ENCODE measurements at regions not wholly inside any gene's neighbourhood (a gene's known extent, or its start where the extent isn't known, plus 50 kb on each side); places are given as distances from the start of the nearest gene placed in this dataset.
"Not testable (repeated sequence)": the region's sequence is repeated elsewhere in the genome, so short reads cannot be mapped to it uniquely, and the experiment has no call there.

- no peak for DNase-seq
- H3K27ac ChIP-seq = no peak overlapping the region
- no peaks in the 10 kb centered on the region for H3K9me3 ChIP-seq (replicated peaks)
- no peaks in the 10 kb centered on the region for H3K4me1 ChIP-seq
- no peaks in the 10 kb centered on the region for H3K27me3 ChIP-seq
- no peaks in the 10 kb centered on the region for H3K36me3 ChIP-seq
- no peak overlapping the region for H3K4me3 ChIP-seq
These were observed 83.9 kb upstream of the FAM241A start for GRCh38 chr4:112061207-112061817.

GRCh38 chr4:112063260-112063659, 82.0 kb upstream of the FAM241A start:
- Histone ChIP-seq H3K36me3 (no peaks in the 10 kb centered on the region), H3K27ac (no peak overlapping the region), H3K27me3 (no peaks in the 10 kb centered on the region), H3K9me3 (replicated peaks) (no peaks in the 10 kb centered on the region), H3K4me3 (no peak overlapping the region), H3K4me1 (no peaks in the 10 kb centered on the region)
- DNase-seq = no peak

- Histone ChIP-seq H3K27ac (0 out of 2 replicates have a peak overlapping the region, but pooled peaks have one; percentile 19), H3K27me3 (no peaks in the 10 kb centered on the region), H3K36me3 (no peaks in the 10 kb centered on the region), H3K9me3 (replicated peaks) (no peaks in the 10 kb centered on the region; the same call in 1 of the 2 replicates), H3K4me1 (0 out of 2 replicates have a peak, but pooled peaks cover 4% of the 10 kb centered on the region), H3K4me3 (no peak overlapping the region)
- DNase-seq = no peak
These were observed 76.1 kb upstream of the FAM241A start for GRCh38 chr4:112069110-112069509.

GRCh38 chr4:112073181-112073580, 72.1 kb upstream of the FAM241A start:
- no peak for DNase-seq
- Histone ChIP-seq H3K4me1 (0 out of 2 replicates have a peak, but pooled peaks cover 4% of the 10 kb centered on the region), H3K27me3 (no peaks in the 10 kb centered on the region), H3K27ac (no peak overlapping the region), H3K9me3 (replicated peaks) (no peaks in the 10 kb centered on the region; the same call in 1 of the 2 replicates), H3K4me3 (no peak overlapping the region), H3K36me3 (no peaks in the 10 kb centered on the region)

GRCh38 chr4:112075129-112075753, 70.0 kb upstream of the FAM241A start:
- no peaks in the 10 kb centered on the region for H3K36me3 ChIP-seq
- H3K9me3 ChIP-seq (replicated peaks) = no peaks in the 10 kb centered on the region
- no peaks in the 10 kb centered on the region for H3K27me3 ChIP-seq
- peak; percentile 29 to 75 for DNase-seq
- no peak overlapping the region for H3K4me3 ChIP-seq
- no peak overlapping the region for H3K27ac ChIP-seq
- H3K4me1 ChIP-seq = no peaks in the 10 kb centered on the region

GRCh38 chr4:112075906-112076305, 69.3 kb upstream of the FAM241A start:
- H3K27me3 ChIP-seq = no peaks in the 10 kb centered on the region
- no peak overlapping the region for H3K4me3 ChIP-seq
- no peaks in the 10 kb centered on the region for H3K36me3 ChIP-seq
- H3K27ac ChIP-seq = no peak overlapping the region
- H3K4me1 ChIP-seq = no peaks in the 10 kb centered on the region
- no peaks in the 10 kb centered on the region for H3K9me3 ChIP-seq (replicated peaks)
- no peak for DNase-seq

GRCh38 chr4:112076919-112077608, 68.2 kb upstream of the FAM241A start:
- no peaks in the 10 kb centered on the region for H3K36me3 ChIP-seq
- no peaks in the 10 kb centered on the region for H3K4me1 ChIP-seq
- no peak for DNase-seq
- H3K4me3 ChIP-seq = no peak overlapping the region
- no peaks in the 10 kb centered on the region for H3K27me3 ChIP-seq
- no peak overlapping the region for H3K27ac ChIP-seq
- no peaks in the 10 kb centered on the region for H3K9me3 ChIP-seq (replicated peaks)

GRCh38 chr4:112077743-112078142, 67.5 kb upstream of the FAM241A start:
- no peak overlapping the region for H3K27ac ChIP-seq

GRCh38 chr4:112082954-112083586, 62.2 kb upstream of the FAM241A start:
- no peak overlapping the region for H3K4me3 ChIP-seq
- H3K27me3 ChIP-seq = no peaks in the 10 kb centered on the region
- H3K36me3 ChIP-seq = no peaks in the 10 kb centered on the region
- H3K27ac ChIP-seq = no peak overlapping the region
- DNase-seq = peak in 1 of 2 experiments; percentile 15
- H3K9me3 ChIP-seq (replicated peaks) = no peaks in the 10 kb centered on the region
- peaks cover 12% of the 10 kb centered on the region; the same call in 1 of the 2 replicates for H3K4me1 ChIP-seq

More at GRCh38 chr4:112077743-112078142, 67.5 kb upstream of the FAM241A start:
- H3K36me3 ChIP-seq = no peaks in the 10 kb centered on the region
- H3K4me3 ChIP-seq = no peak overlapping the region
- DNase-seq = no peak
- no peaks in the 10 kb centered on the region for H3K9me3 ChIP-seq (replicated peaks)
- H3K4me1 ChIP-seq = no peaks in the 10 kb centered on the region; the same call in 1 of the 2 replicates
- H3K27me3 ChIP-seq = no peaks in the 10 kb centered on the region

GRCh38 chr4:112083587-112084347, 61.5 kb upstream of the FAM241A start:
- Histone ChIP-seq H3K9me3 (replicated peaks) (no peaks in the 10 kb centered on the region), H3K36me3 (no peaks in the 10 kb centered on the region), H3K27me3 (no peaks in the 10 kb centered on the region), H3K4me1 (peaks cover 12% of the 10 kb centered on the region; the same call in 1 of the 2 replicates), H3K27ac (no peak overlapping the region), H3K4me3 (no peak overlapping the region)
- no peak for DNase-seq

- Histone ChIP-seq H3K4me3 (no peak overlapping the region), H3K9me3 (replicated peaks) (no peaks in the 10 kb centered on the region), H3K27ac (no peak overlapping the region), H3K27me3 (no peaks in the 10 kb centered on the region), H3K36me3 (no peaks in the 10 kb centered on the region), H3K4me1 (peaks cover 12% of the 10 kb centered on the region; the same call in 1 of the 2 replicates)
- DNase-seq = no peak
These were observed 59.9 kb upstream of the FAM241A start for GRCh38 chr4:112085156-112086035.

GRCh38 chr4:112086036-112086434, 59.2 kb upstream of the FAM241A start:
- no peaks in the 10 kb centered on the region for H3K36me3 ChIP-seq

GRCh38 chr4:112086661-112087060, 58.6 kb upstream of the FAM241A start:
- H3K27me3 ChIP-seq; H3K27ac ChIP-seq; DNase-seq; H3K4me3 ChIP-seq; H3K9me3 ChIP-seq (replicated peaks); H3K36me3 ChIP-seq: not testable (repeated sequence)
- H3K4me1 ChIP-seq = peaks cover 12% of the 10 kb centered on the region; the same call in 1 of the 2 replicates

More at GRCh38 chr4:112086036-112086434, 59.2 kb upstream of the FAM241A start:
- DNase-seq = no peak
- Histone ChIP-seq H3K27me3 (no peaks in the 10 kb centered on the region), H3K4me3 (no peak overlapping the region), H3K9me3 (replicated peaks) (no peaks in the 10 kb centered on the region), H3K27ac (no peak overlapping the region), H3K4me1 (peaks cover 12% of the 10 kb centered on the region; the same call in 1 of the 2 replicates)

Data from SJCRH30 (cell line).